ENCODE measurements at regions not wholly inside any gene's neighbourhood (a gene's known extent, or its start where the extent isn't known, plus 50 kb on each side); places are given as distances from the start of the nearest gene placed in this dataset.

- TF ChIP-seq CTCF (IDR thresholded peaks at IDR 0.05; ENCODE audit: insufficient read depth, low read length, poor library complexity, severe bottlenecking) (no peak), EZH2phosphoT487 (conservative IDR thresholded peaks at IDR 0.05; ENCODE audit: low read length) (no peak)
Measured at GRCh38 chr5:89703817-89704216, 705.7 kb downstream of the CETN3 start.

Data from SU-DHL-6 (cell line).